Liver (tissue), 8 donors: ENCODE measurements at regions not wholly inside any gene's neighbourhood (a gene's known extent, or its start where the extent isn't known, plus 50 kb on each side); places are given as distances from the start of the nearest gene placed in this dataset.

Experiments
- DNase-seq: peaks from one replicate; pipeline ENCODE4 v3.0.0-alpha.2; 2017; ENCODE audit warnings: low spot score
- H3K27ac ChIP-seq, 2 donors: one replicate each; pipeline ENCODE4 v1.7.0; 2013; ENCODE audit warnings: inconsistent platforms in 2 of 2, low read length in 2 of 2, control low read depth in 1 of 2, low read depth in 1 of 2, mild to moderate bottlenecking in 1 of 2
- H3K27me3 ChIP-seq, 4 donors: one replicate each; pipeline versions ENCODE4 v1.6.1 to v1.7.0; 2013; ENCODE audit warnings: low read length in 3 of 4, inconsistent platforms in 1 of 4, mild to moderate bottlenecking in 1 of 4, moderate library complexity in 1 of 4; ENCODE audit not compliant: control insufficient read depth in 4 of 4, insufficient read depth in 4 of 4
- H3K36me3 ChIP-seq, 4 donors: one replicate each; pipeline versions ENCODE4 v1.6.1 to v1.7.0; 2013; ENCODE audit warnings: low read length in 3 of 4, mild to moderate bottlenecking in 3 of 4, low read depth in 1 of 4, moderate library complexity in 1 of 4; ENCODE audit not compliant: control insufficient read depth in 4 of 4, insufficient read depth in 3 of 4
- H3K4me1 ChIP-seq, 4 donors: one replicate each; pipeline versions ENCODE4 v1.6.1 to v1.7.0; 2013; ENCODE audit warnings: low read length in 3 of 4, mild to moderate bottlenecking in 3 of 4, moderate library complexity in 1 of 4; ENCODE audit not compliant: control insufficient read depth in 4 of 4, insufficient read depth in 4 of 4
- H3K4me3 ChIP-seq, 3 donors: one replicate each; pipeline versions ENCODE4 v1.6.1 to v1.7.0; 2013; ENCODE audit warnings: low read length in 3 of 3, control low read depth in 1 of 3, low read depth in 1 of 3, mild to moderate bottlenecking in 1 of 3
- H3K9ac ChIP-seq, 2 donors: one replicate each; pipeline ENCODE4 v1.7.0; 2013; ENCODE audit warnings: low read length in 2 of 2, mild to moderate bottlenecking in 2 of 2, moderate library complexity in 2 of 2, control low read depth in 1 of 2, low read depth in 1 of 2
- H3K9me3 ChIP-seq, 4 donors: one replicate each; pipeline versions ENCODE4 v1.6.1 to v1.7.0; 2013; ENCODE audit warnings: low read length in 3 of 4; ENCODE audit not compliant: control insufficient read depth in 4 of 4
- FOXA1 ChIP-seq: IDR thresholded peaks from 2 replicates; pipeline ENCODE4 v1.6.1; 2016; ENCODE audit warnings: antibody characterized with exemption
- FOXA2 ChIP-seq: IDR thresholded peaks from 2 replicates; pipeline ENCODE4 v1.6.1; 2016; ENCODE audit warnings: antibody characterized with exemption
- GABPA ChIP-seq, 2 donors: IDR thresholded peaks in 1 of 2; conservative IDR thresholded peaks in 1 of 2; 2 replicates each; pipeline ENCODE4 v1.6.1; 2016; ENCODE audit warnings: antibody characterized with exemption in 2 of 2, mild to moderate bottlenecking in 1 of 2, moderate library complexity in 1 of 2
- HNF4A ChIP-seq, 2 donors: conservative IDR thresholded peaks; 2 replicates each; pipeline ENCODE4 v1.6.1; 2016; ENCODE audit warnings: antibody characterized with exemption in 2 of 2, mild to moderate bottlenecking in 2 of 2
- HNF4G ChIP-seq: IDR thresholded peaks from 2 replicates; pipeline ENCODE4 v1.6.1; 2016; ENCODE audit warnings: antibody characterized with exemption
- JUND ChIP-seq, 2 donors: IDR thresholded peaks; 2 replicates each; pipeline ENCODE4 v1.6.1; 2016; ENCODE audit warnings: antibody characterized with exemption in 2 of 2
- NR2F2 ChIP-seq: IDR thresholded peaks from 2 replicates; pipeline ENCODE4 v1.6.1; 2016; ENCODE audit warnings: antibody characterized with exemption
- RAD21 ChIP-seq, 2 donors: IDR thresholded peaks; 2 replicates each; pipeline ENCODE4 v1.6.1; 2016; ENCODE audit warnings: antibody characterized with exemption in 2 of 2, mild to moderate bottlenecking in 2 of 2
- RXRA ChIP-seq, 2 donors: IDR thresholded peaks; 2 replicates each; pipeline ENCODE4 v1.6.1; 2017 to 2018; ENCODE audit warnings: antibody characterized with exemption in 2 of 2, mild to moderate bottlenecking in 1 of 2
- SP1 ChIP-seq: IDR thresholded peaks from 2 replicates; pipeline ENCODE4 v1.6.1; 2018; ENCODE audit warnings: antibody characterized with exemption, mild to moderate bottlenecking
- TAF1 ChIP-seq: conservative IDR thresholded peaks from 2 replicates; pipeline ENCODE4 v1.6.1; 2016; ENCODE audit warnings: antibody characterized with exemption, mild to moderate bottlenecking
- YY1 ChIP-seq: IDR thresholded peaks from 2 replicates; pipeline ENCODE4 v1.6.1; 2016; ENCODE audit warnings: antibody characterized with exemption, mild to moderate bottlenecking
- WGBS: extraction: QIAGEN DNeasy Blood & Tissue Kit; methylation state at CpG from one replicate; pipeline ENCODE4 v1.1.7; 2013; 5-methylcytosine and 5-hydroxymethylcytosine counted together
- TF ChIP-seq, protein P1 (sequence below): IDR thresholded peaks from 2 replicates; pipeline ENCODE4 v1.6.1; 2016; ENCODE audit warnings: antibody characterized with exemption
- TF ChIP-seq, protein P2 (sequence below): IDR thresholded peaks from 2 replicates; pipeline ENCODE4 v1.6.1; 2016; ENCODE audit warnings: antibody characterized with exemption, mild to moderate bottlenecking
- TF ChIP-seq, protein P3 (sequence below): fragments of 150-350 bp; IDR thresholded peaks from 2 replicates; pipeline ENCODE4 v1.5.1; 2017; ENCODE audit warnings: improper control_type of control experiment, low read depth, low read length; ENCODE audit not compliant: missing input control
- TF ChIP-seq, protein P4 (sequence below): IDR thresholded peaks from 2 replicates; pipeline ENCODE4 v1.6.1; 2016; ENCODE audit warnings: antibody characterized with exemption
- TF ChIP-seq, protein P5 (sequence below): IDR thresholded peaks from 2 replicates; pipeline ENCODE4 v1.6.1; 2016; ENCODE audit warnings: antibody characterized with exemption
- donor health status: healthy.
- donor health status: healthy.
- donor health status: healthy.
- donor health status: healthy.
- donor health status: healthy.

DNA sequence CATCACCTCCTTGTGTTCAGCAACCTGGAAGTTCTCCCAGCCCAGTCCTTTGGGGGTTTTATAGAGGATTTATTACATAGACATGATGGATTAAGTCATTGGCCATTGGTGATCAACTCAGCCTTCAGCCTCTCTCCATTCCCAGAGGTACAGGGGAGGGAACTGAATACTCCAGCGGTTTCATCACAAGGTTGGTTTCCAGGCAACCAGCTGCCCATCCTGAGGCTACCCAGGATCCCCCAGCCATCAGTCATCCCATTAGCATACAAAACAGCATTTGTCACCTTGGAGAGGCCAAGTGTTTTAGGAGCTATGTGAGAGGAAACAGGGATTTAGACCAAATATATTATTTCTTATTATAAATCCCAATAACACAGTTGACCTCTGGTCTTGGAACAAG, 584.8 kb upstream of the NRP1 start:
- DNase-seq: no peak
- Histone ChIP-seq H3K4me1 (peaks cover 0 to 4% (median 0%) of the 10 kb centered on the region in 4 donors), H3K4me3 (no peak overlapping the region), H3K9ac (no peak overlapping the region), H3K36me3 (no peaks in the 10 kb centered on the region), H3K27me3 (no peaks in the 10 kb centered on the region), H3K27ac (no peak overlapping the region), H3K9me3 (no peaks in the 10 kb centered on the region)
- 88% methylated on average over 1 of the region's 1 CpG for WGBS
- TF ChIP-seq, protein P1, sequence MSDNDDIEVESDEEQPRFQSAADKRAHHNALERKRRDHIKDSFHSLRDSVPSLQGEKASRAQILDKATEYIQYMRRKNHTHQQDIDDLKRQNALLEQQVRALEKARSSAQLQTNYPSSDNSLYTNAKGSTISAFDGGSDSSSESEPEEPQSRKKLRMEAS: no peak
- no peak for TF ChIP-seq RXRA (IDR thresholded peaks at IDR 0.05)
- TF ChIP-seq, protein P2, sequence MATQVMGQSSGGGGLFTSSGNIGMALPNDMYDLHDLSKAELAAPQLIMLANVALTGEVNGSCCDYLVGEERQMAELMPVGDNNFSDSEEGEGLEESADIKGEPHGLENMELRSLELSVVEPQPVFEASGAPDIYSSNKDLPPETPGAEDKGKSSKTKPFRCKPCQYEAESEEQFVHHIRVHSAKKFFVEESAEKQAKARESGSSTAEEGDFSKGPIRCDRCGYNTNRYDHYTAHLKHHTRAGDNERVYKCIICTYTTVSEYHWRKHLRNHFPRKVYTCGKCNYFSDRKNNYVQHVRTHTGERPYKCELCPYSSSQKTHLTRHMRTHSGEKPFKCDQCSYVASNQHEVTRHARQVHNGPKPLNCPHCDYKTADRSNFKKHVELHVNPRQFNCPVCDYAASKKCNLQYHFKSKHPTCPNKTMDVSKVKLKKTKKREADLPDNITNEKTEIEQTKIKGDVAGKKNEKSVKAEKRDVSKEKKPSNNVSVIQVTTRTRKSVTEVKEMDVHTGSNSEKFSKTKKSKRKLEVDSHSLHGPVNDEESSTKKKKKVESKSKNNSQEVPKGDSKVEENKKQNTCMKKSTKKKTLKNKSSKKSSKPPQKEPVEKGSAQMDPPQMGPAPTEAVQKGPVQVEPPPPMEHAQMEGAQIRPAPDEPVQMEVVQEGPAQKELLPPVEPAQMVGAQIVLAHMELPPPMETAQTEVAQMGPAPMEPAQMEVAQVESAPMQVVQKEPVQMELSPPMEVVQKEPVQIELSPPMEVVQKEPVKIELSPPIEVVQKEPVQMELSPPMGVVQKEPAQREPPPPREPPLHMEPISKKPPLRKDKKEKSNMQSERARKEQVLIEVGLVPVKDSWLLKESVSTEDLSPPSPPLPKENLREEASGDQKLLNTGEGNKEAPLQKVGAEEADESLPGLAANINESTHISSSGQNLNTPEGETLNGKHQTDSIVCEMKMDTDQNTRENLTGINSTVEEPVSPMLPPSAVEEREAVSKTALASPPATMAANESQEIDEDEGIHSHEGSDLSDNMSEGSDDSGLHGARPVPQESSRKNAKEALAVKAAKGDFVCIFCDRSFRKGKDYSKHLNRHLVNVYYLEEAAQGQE: no peak
- TF ChIP-seq NR2F2: no peak
- no peak for TF ChIP-seq HNF4A (conservative IDR thresholded peaks at IDR 0.05)
- TF ChIP-seq RAD21 (IDR thresholded peaks at IDR 0.05): no peak
- TF ChIP-seq, protein P3, sequence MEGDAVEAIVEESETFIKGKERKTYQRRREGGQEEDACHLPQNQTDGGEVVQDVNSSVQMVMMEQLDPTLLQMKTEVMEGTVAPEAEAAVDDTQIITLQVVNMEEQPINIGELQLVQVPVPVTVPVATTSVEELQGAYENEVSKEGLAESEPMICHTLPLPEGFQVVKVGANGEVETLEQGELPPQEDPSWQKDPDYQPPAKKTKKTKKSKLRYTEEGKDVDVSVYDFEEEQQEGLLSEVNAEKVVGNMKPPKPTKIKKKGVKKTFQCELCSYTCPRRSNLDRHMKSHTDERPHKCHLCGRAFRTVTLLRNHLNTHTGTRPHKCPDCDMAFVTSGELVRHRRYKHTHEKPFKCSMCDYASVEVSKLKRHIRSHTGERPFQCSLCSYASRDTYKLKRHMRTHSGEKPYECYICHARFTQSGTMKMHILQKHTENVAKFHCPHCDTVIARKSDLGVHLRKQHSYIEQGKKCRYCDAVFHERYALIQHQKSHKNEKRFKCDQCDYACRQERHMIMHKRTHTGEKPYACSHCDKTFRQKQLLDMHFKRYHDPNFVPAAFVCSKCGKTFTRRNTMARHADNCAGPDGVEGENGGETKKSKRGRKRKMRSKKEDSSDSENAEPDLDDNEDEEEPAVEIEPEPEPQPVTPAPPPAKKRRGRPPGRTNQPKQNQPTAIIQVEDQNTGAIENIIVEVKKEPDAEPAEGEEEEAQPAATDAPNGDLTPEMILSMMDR: no peak
- no peak for TF ChIP-seq YY1
- no peak for TF ChIP-seq TAF1
- no peak for TF ChIP-seq SP1
- TF ChIP-seq, protein P4, sequence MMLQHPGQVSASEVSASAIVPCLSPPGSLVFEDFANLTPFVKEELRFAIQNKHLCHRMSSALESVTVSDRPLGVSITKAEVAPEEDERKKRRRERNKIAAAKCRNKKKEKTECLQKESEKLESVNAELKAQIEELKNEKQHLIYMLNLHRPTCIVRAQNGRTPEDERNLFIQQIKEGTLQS: no peak
- TF ChIP-seq GABPA (IDR thresholded peaks at IDR 0.05 in 1 of 2, conservative IDR thresholded peaks at IDR 0.05 in 1 of 2): no peak
- TF ChIP-seq, protein P5, sequence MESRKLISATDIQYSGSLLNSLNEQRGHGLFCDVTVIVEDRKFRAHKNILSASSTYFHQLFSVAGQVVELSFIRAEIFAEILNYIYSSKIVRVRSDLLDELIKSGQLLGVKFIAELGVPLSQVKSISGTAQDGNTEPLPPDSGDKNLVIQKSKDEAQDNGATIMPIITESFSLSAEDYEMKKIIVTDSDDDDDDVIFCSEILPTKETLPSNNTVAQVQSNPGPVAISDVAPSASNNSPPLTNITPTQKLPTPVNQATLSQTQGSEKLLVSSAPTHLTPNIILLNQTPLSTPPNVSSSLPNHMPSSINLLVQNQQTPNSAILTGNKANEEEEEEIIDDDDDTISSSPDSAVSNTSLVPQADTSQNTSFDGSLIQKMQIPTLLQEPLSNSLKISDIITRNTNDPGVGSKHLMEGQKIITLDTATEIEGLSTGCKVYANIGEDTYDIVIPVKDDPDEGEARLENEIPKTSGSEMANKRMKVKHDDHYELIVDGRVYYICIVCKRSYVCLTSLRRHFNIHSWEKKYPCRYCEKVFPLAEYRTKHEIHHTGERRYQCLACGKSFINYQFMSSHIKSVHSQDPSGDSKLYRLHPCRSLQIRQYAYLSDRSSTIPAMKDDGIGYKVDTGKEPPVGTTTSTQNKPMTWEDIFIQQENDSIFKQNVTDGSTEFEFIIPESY: no peak
- no peak for TF ChIP-seq HNF4G
- TF ChIP-seq FOXA1: no peak
- TF ChIP-seq FOXA2: no peak
- TF ChIP-seq JUND (IDR thresholded peaks at IDR 0.05): no peak
